ENCODE measurements at regions not wholly inside any gene's neighbourhood (a gene's known extent, or its start where the extent isn't known, plus 50 kb on each side); places are given as distances from the start of the nearest gene placed in this dataset.

GRCh38 chr5:91534332-91534731 lies 151.2 kb upstream of the ARRDC3 start:
- DNase-seq (ENCODE audit: low read depth) = no peak
- TF ChIP-seq, protein P1, sequence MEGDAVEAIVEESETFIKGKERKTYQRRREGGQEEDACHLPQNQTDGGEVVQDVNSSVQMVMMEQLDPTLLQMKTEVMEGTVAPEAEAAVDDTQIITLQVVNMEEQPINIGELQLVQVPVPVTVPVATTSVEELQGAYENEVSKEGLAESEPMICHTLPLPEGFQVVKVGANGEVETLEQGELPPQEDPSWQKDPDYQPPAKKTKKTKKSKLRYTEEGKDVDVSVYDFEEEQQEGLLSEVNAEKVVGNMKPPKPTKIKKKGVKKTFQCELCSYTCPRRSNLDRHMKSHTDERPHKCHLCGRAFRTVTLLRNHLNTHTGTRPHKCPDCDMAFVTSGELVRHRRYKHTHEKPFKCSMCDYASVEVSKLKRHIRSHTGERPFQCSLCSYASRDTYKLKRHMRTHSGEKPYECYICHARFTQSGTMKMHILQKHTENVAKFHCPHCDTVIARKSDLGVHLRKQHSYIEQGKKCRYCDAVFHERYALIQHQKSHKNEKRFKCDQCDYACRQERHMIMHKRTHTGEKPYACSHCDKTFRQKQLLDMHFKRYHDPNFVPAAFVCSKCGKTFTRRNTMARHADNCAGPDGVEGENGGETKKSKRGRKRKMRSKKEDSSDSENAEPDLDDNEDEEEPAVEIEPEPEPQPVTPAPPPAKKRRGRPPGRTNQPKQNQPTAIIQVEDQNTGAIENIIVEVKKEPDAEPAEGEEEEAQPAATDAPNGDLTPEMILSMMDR (IDR thresholded peaks at IDR 0.05; ENCODE audit: control insufficient read depth, insufficient read depth, low read depth, low read length, missing control alignments) = no peak
- H3K4me3 ChIP-seq (ENCODE audit: control insufficient read depth, low read depth, low read length) = no peak overlapping the region

DNA sequence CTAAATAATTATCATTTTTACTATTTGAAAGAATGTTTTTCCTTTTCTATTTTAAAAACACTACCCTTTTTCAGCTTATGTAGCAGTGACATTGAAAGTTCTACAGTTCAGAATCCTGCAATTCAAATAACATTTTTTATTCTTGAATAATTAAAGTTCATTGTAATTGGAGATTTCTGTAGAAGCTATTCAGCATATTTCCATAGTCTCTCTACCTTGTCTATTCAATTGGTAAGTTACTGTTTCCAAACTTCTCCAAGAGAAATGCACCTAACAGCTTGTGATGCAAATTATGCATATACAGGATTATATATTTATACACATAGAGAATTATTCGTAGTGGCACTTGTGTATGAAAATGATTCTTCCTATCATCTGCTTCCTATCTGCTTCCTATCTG lies 149.7 kb upstream of the ARRDC3 start:
- TF ChIP-seq, protein P1 (IDR thresholded peaks at IDR 0.05; ENCODE audit: control insufficient read depth, insufficient read depth, low read depth, low read length, missing control alignments) = no peak
- H3K4me3 ChIP-seq (ENCODE audit: control insufficient read depth, low read depth, low read length) = no peak overlapping the region
- no peak for DNase-seq (ENCODE audit: low read depth)

DNA sequence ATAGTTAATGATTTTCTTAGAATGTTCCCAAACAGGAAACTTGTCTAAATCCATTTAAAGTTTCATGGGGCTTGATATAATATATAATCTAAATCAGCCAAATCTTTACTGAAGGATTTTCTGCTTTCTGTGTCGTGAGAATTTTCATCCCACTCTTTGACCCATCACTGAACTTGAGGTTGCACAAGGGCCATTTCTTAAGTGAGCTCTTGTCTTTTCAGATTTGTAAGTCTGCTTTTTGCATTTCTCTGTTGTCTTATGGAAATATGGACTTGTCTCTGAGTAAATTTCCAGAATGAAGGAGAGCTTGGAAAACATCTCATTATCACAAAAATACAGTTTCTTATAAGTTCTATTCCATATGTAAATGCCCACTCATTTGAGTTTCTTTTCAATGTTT lies 149.2 kb upstream of the ARRDC3 start:
- DNase-seq (ENCODE audit: low read depth) = no peak
- TF ChIP-seq, protein P1 (IDR thresholded peaks at IDR 0.05; ENCODE audit: control insufficient read depth, insufficient read depth, low read depth, low read length, missing control alignments) = no peak
- no peak overlapping the region for H3K4me3 ChIP-seq (ENCODE audit: control insufficient read depth, low read depth, low read length)

- H3K4me3 ChIP-seq (ENCODE audit: control insufficient read depth, low read depth, low read length) = no peak overlapping the region
- DNase-seq (ENCODE audit: low read depth) = no peak
- TF ChIP-seq, protein P1 (IDR thresholded peaks at IDR 0.05; ENCODE audit: control insufficient read depth, insufficient read depth, low read depth, low read length, missing control alignments) = no peak
These were observed 145.7 kb upstream of the ARRDC3 start for GRCh38 chr5:91528831-91529230.

GRCh38 chr5:91521785-91522184 lies 138.7 kb upstream of the ARRDC3 start:
- no peak overlapping the region for H3K4me3 ChIP-seq (ENCODE audit: control insufficient read depth, low read depth, low read length)
- DNase-seq (ENCODE audit: low read depth) = no peak
- TF ChIP-seq, protein P1 (IDR thresholded peaks at IDR 0.05; ENCODE audit: control insufficient read depth, insufficient read depth, low read depth, low read length, missing control alignments) = no peak

DNA sequence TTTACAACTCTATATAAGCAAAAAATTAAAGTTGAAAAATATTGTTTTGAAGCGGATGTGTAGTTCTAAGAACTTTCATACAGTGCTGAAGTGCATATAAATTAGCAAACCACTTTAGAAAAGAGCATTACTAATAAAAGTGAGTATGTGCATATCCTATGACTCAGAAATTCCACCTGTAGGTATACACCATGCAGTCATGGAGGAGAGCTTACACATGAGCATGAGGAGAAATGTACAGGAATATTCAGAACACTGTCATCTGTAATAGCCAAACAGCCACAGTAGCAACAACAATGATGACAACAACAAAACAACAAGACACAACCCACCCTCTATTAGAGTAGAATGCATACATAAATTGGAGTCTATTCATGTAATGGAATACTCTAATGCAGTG lies 138.2 kb upstream of the ARRDC3 start:
- H3K4me3 ChIP-seq (ENCODE audit: control insufficient read depth, low read depth, low read length) = no peak overlapping the region
- TF ChIP-seq, protein P1 (IDR thresholded peaks at IDR 0.05; ENCODE audit: control insufficient read depth, insufficient read depth, low read depth, low read length, missing control alignments) = no peak
- DNase-seq (ENCODE audit: low read depth) = no peak

DNA sequence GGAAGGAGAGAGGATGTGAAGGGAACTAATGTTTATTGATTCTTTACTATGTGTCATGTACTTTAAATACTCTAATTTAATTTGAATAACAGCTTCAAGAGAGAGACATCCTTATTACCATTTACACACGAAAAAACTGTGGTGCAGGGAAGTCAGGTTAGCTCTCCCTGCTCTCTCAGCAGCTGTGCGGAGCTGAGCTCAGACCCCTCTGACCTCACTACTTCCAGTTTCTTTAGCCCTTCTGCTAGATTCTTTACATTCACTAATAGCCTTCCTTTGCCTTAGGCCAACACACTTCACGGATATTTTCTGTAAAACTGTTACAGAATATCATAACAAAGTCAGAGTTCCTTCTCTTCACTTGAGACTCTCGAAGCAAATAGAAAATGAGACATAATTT lies 131.3 kb upstream of the ARRDC3 start:
- no peak for DNase-seq (ENCODE audit: low read depth)
- TF ChIP-seq, protein P1 (IDR thresholded peaks at IDR 0.05; ENCODE audit: control insufficient read depth, insufficient read depth, low read depth, low read length, missing control alignments) = no peak
- no peak overlapping the region for H3K4me3 ChIP-seq (ENCODE audit: control insufficient read depth, low read depth, low read length)

Measured in AG09309 (cell line).